NK-92 treated with Interleukin-12 subunit alpha and Interleukin-12 subunit beta, amount 100 ng/mL, for 24 hours (cell line): ENCODE measurements at regions not wholly inside any gene's neighbourhood (a gene's known extent, or its start where the extent isn't known, plus 50 kb on each side); places are given as distances from the start of the nearest gene placed in this dataset.
"Not testable (repeated sequence)": the region's sequence is repeated elsewhere in the genome, so short reads cannot be mapped to it uniquely, and the experiment has no call there.

Experiments
- DNase-seq: peaks from one replicate; lab custom pipeline; 2025; lab: John Stamatoyannopoulos, UW

GRCh38 chr21:14903172-14903865 is 161.5 kb downstream of the NRIP1 start:
- no peak for DNase-seq

- no peak for DNase-seq
Measured at GRCh38 chr21:14901482-14901958, 163.3 kb downstream of the NRIP1 start.

DNA sequence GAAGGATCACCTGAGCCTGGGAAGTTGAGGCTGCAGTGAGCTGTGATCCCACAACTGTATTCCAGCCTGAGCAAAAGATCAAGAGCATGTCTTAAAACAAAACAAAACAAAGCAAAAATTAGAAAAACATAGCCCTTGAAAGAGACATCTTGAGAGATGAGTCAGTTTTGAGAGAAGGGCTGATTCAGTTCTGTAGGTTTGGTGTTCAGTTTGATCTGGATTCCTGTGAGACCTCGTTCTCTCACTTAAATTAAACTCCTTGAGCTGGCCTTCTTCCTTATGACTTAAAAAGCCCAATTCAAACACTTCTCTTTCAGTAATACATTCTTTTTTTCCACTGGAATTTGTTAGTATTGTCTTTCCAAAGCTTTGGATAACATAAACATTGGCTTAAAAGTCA is 164.2 kb downstream of the NRIP1 start:
- DNase-seq = no peak

- no peak for DNase-seq
Measured at GRCh38 chr21:14900058-14900457, 164.7 kb downstream of the NRIP1 start.

GRCh38 chr21:14895792-14896191 is 169.0 kb downstream of the NRIP1 start:
- DNase-seq = no peak

- no peak for DNase-seq
Measured at GRCh38 chr21:14890141-14890540, 174.7 kb downstream of the NRIP1 start.

DNA sequence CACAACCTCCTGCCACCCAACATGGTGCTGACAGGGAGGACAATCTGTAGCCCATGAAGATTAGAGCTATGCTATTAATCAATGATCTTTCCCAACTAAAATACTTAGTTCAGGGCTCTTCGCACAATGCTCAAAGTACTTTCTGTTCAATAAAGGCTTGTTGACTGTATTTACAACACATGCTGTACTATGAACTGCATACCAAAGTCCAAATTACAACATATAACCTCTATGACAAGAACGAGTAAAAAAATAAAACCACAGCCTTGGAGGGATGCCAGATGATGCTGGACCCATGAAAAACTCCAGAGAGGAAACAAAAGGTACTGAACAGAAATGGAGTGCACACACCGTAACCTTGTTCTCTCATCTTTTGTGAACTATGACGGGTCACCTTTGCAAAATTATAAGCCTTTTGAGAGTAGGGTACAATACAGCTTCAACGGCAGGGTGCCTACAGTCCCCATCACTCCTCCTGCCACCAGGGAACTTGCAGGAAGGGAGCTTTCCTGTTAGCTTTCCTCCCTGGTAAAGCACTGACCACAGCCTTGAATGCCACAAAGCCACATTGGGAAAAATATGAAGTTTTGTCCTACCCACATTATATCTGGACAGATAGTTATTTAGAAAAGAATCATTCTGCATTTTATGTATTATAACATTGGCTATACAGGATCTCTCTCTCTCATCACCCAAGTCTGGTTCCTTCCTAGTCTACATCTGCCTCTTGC is 175.6 kb downstream of the NRIP1 start:
- no peak for DNase-seq

GRCh38 chr21:14888202-14888601 is 176.6 kb downstream of the NRIP1 start:
- no peak for DNase-seq

- DNase-seq = no peak
Measured at GRCh38 chr21:14886001-14886400, 178.8 kb downstream of the NRIP1 start.

- no peak for DNase-seq
Measured at GRCh38 chr21:14883351-14883750, 181.4 kb downstream of the NRIP1 start.

- not testable (repeated sequence) for DNase-seq
Measured at GRCh38 chr21:14882545-14882944, 182.3 kb downstream of the NRIP1 start.

DNA sequence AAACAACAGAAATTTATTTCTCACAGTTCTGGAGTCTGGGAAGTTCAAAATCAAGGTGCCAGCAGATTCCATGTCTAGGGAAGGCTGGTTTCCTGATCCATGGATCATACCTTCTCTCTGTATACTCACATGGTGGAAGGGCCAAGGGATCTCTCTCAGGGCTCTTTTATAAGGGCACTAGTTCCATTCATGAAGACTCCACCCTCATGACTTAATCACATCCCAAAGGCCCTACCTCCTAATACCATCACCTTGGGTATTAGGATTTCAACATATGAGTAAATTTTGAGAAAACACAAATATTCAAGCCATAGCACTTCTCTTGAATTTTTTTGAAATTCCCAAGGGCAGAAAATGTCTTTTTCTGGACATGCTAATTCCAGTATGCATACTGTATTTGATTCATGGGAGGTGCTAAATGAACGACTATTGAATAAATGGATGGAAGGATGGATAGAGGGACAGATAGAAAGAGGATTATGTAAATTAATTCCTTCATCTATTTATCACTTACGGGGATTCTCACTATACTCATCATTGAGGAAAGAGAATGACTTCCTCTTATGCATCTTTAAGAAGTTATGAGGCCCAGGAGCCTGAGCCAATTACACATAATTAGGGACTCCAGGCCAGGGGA is 182.8 kb downstream of the NRIP1 start:
- no peak for DNase-seq

- DNase-seq = no peak
Measured at GRCh38 chr21:14880922-14881321, 183.9 kb downstream of the NRIP1 start.

DNA sequence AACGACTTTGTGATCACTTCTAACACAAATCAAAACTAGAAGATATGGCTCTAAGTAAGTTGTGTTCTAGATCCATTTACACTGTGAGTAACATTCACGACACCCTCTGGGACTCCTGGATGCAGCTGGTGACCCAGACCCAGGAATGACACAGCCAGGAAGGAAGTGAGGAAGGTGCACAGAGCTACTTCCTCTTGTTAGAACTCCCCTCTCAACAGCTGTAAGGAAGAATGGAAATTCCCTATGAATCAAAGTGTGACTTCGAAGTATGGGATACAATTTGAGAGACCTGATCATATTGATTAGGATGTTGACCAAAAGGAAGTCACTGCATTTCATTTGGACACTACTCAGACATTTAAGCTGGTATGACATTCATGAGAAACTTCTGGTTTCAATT is 185.3 kb downstream of the NRIP1 start:
- DNase-seq = no peak

- DNase-seq = no peak
Measured at GRCh38 chr21:14878971-14879370, 185.8 kb downstream of the NRIP1 start.

GRCh38 chr21:14877581-14878228 is 187.1 kb downstream of the NRIP1 start:
- no peak for DNase-seq

GRCh38 chr21:14876524-14876840 is 188.3 kb downstream of the NRIP1 start:
- no peak for DNase-seq

GRCh38 chr21:14875704-14876523 is 188.9 kb downstream of the NRIP1 start:
- DNase-seq = no peak

GRCh38 chr21:14875186-14875585 is 189.6 kb downstream of the NRIP1 start:
- no peak for DNase-seq

GRCh38 chr21:14874379-14874778 is 190.4 kb downstream of the NRIP1 start:
- DNase-seq = no peak

GRCh38 chr21:14871861-14872260 is 192.9 kb downstream of the NRIP1 start:
- DNase-seq = no peak

- no peak for DNase-seq
Measured at GRCh38 chr21:14870853-14871149, 194.0 kb downstream of the NRIP1 start.
